HG03095 (cell line): ENCODE measurements at regions not wholly inside any gene's neighbourhood (a gene's known extent, or its start where the extent isn't known, plus 50 kb on each side); places are given as distances from the start of the nearest gene placed in this dataset.
A peak's percentile ranks its signal among the peaks of the same experiment; 100 is the strongest.

Experiments
- ATAC-seq: cut with Tn5 transposase; IDR thresholded peaks from one replicate; pipeline ENCODE4 v1.9.1; 2021; ENCODE audit warnings: moderate library complexity; ENCODE audit not compliant: unreplicated experiment

DNA sequence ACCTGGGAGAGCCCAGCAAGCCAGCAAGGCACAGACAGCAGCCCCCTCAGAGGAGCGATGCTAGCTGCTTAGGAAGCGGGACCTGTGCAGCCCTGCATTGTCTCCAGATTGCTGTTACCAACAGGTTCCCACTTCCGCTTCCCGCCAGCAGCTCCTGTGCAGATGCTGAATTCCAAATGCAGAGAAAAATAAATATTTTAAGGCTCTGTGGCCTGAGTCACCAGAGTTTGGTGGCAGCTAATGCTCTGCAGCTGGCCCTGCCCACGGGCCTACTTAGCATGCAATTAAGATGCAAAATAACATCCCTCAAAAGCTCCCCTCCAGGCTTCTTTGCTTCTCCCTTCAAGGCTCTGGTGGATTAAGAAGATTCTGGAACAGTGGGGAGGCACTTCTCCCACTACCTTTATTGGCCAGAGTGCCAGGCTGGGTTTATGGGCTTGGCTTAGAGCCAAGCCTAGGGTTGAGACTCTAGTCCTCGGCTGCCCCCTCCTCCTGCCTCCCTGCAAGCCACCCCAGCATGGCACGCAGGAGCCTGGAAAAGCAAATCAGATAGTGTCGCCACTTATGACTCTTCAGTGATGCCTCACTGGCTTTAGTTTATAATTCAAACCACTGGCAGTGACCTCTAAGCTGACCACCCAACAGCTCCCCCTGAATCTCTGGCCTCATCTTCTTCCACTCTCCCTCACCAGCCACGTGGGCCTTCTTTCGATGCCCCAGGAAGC is 207.1 kb upstream of the ZC3H12A start:
- ATAC-seq, result no peak

DNA sequence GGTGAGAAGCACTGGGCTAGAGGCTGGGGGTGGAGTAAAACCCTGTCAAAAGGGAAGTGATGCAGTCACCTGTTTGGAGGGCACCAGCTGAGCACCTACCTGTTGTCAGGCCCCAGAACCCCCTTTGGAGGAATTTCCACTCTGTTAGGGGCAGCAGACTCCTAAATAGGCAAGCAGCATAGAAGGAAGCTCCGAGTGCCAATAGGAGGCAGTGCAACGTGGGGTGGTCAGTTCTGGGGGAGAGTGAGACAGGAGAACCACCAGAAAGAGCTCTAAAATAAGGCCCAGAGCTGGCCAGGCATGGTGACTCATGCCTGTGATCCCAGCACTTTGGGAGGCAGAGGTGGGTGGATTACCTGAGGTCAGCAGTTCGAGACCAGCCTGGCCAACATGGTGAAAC is 203.7 kb upstream of the ZC3H12A start:
- no peak for ATAC-seq

DNA sequence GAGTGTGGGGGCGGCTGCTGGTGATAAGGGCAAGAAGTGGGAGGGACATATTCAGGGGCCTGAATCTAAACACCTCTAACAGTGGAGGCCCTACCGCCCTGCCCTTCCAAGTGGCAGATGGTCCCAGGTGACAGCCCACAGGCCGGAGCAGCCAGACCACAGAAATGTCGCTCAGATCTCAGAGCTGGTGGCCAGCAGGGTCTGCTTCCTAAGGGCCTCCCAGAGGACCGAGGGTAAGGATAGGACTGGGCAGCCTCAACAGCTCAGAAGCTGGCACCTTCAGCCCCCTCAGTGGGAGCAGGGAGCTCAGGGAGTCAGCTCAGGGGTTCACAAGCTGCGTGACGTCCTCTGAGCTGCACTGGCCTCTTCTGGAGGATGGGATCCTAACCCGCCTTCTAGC is 201.8 kb upstream of the ZC3H12A start:
- ATAC-seq, result no peak

GRCh38 chr1:37274486-37274885 is 199.9 kb upstream of the ZC3H12A start:
- no peak for ATAC-seq

- no peak for ATAC-seq
Observed at GRCh38 chr1:37274938-37275631, 199.3 kb upstream of the ZC3H12A start.

DNA sequence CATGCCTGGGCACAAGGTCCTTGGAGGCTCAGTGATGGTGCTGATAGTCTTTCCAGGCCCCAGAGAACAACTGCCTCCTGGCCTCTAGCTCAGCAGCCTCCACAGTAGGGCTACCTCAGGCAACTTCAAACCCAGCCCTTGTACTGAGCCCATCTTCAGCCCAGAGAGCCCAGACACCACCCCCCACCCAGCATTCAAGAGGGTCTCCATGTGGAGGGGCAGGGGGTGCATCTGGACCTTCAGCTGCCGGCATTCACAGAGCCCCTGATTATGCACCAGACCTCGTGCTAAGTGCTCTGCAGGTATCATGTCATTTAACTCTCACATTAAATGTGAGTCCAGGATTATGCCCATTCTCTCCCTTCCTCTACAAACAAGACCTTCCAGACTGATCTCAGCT is 197.0 kb upstream of the ZC3H12A start:
- no peak for ATAC-seq

DNA sequence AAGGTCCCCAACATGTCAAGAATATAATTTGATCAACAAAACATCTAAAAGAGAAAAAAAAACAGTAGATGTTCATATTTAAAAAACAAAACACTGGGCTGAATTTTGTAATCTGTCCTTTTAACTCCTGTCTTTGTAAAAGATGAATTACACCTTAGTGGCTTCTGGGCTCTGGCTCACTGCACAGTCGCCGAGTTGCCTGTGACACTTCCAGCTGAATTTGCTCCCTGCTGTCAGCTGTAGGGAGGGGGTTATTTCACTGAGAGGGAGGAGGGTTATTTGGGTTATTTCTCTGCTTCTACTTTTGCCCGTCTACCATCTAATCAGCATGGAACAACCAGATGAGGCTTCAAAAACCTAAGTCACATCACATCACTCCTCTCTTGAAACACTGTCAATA is 193.0 kb upstream of the ZC3H12A start:
- no peak for ATAC-seq

DNA sequence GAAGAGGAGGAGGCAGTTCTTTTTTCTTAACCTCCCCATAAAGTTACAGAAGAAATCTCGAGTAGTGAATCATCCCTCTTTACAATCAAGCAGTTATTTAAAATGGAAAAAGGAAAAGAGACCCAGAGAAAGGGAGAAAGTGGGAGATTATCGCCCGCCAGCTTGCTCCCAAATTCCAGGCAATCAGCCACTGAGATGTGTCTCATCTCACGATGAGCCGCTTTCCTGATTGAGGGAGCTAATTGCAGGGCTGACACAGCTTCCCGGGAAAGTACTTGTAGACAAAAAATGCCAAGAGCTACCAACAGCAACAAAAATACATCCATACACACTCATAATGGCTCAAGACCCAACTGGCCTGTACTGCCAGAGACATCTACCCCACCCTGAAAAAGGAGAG is 191.6 kb upstream of the ZC3H12A start:
- ATAC-seq, result no peak

DNA sequence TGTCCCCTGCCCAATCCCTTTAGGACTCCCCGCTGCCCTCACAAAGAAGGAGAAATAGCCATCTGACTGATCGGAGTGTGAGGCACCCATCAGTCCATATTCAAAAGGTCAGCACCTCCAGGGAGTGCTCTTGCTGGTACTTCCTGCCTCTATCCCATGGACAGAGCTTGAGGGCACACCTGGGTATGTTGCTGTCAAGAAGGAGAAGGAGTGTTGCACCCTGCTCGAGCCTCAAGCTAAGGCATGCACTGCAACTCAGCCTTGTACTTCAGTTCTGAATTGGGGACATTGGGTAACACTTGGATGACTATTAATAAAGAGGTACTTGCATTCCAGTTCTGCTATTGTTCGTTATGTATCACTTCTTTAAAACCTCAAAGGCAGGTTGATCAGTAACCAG is 190.3 kb upstream of the ZC3H12A start:
- no peak for ATAC-seq

DNA sequence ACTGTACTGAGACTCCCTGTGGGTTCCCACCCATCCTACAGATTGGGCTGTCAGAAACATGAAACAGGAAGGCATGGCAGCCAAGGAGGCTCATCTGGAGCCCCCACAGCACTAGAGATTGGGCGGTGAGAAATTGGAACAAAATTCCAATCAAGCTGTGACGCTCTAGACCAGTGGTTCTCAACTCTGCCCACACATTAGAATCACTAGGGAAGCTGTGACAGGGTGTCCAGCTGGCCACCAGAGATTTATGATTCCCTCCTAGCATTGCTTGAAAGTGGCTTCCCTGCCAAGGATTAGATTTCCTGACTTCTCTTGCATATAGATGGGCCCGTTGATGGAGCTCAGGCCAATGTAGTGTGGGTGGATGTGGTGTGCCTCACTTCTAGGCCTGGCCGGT is 187.5 kb upstream of the ZC3H12A start:
- ATAC-seq, result no peak

DNA sequence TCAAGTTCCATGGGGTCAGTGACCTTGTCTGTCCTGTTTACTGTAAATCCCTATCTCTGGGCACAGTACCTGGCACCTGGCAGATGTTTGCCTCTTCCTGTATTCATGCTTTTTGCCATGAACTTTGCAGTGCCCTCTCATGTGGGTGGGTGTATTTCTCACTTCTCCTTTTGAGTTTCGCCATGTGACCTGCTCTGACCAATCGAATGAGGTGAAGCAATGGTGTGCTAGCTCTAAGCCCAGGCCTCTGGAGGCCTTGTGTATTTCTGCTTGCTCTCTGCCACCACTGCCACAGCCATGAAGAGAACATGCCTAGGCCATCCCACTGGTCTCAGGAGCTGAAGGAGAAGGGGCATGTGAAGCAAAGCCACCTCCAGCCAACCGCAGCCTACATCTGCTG is 185.5 kb upstream of the ZC3H12A start:
- peak; percentile 90 for ATAC-seq

- ATAC-seq, result no peak
Observed at GRCh38 chr1:37290718-37291117, 183.7 kb upstream of the ZC3H12A start.

DNA sequence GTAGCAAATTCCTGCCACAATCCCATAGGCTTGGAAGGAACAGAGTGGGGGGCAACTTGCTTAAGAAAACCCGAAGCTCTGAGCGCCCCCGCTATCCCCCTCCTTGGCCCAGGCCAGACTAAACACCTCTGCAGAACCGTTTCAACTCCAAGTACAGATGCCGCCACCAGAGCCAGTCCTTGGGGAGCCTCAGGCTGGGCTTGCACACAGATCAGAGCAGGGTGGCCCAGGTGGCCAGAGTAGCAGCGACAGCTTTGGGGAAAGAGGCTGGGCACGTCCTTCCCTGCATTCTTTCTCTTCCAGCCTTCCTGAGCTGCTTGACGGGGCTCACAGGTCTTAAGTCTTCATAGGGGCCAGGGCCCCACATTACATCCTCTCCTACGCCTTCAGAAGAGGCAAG is 181.6 kb upstream of the ZC3H12A start:
- no peak for ATAC-seq

DNA sequence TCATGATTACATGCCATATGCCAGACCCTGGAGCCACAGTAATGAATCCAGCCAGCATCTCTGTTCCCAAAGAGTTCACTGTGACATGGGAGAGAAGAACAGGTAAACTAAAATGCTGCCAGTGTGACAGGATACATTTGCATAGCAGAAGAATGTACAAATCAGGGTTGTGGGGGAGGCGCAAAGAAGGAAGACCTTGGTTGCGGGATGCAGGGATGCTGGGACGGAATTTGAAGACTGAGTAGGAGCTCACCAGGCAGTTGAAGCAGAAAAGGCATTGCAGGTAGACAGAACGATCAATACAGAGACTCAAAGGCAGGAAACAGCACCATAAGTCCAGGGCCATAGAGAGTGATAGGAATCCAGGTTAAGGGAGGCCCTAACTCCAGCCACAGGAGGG is 180.3 kb upstream of the ZC3H12A start:
- ATAC-seq, result no peak

DNA sequence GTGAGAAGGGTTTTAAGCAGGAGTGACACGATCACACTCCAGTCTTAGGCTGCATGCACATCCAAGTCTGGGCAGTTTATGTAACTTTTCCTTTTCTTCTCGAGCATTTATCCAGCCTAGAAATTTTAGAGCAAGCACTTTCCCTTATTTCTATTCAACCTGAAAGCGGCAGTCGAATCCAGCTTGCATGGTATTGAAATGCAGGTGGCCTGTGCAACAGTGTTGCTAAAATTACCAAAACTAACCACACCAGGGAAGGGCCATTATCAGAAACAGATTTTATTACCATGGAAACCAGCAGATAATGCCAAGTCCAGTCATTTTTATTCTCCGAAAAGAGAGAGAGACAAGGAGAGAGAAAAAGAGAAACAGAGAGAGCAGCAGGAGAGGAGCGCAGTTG is 179.9 kb upstream of the ZC3H12A start:
- ATAC-seq, result no peak

- ATAC-seq, result no peak
Observed at GRCh38 chr1:37298769-37299168, 175.6 kb upstream of the ZC3H12A start.

DNA sequence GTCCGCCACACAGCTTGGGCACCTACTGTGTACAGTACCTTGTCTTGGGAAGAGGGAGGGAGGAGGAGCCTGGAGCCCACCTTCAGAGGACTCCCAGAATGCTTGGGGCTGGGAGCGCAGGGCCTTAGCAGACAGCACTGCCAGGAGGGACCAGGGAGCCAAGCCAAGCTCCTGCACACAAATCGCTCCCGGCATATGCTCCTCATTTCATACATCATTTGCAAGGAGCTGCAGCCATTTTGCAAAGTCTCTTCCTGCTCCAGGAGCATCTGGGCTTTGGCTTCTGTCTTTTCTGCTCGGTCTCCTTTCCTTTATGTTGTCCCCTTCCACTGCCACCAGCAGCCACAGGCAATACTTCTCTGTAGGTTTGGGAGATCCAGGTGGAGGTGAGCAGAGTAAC is 175.2 kb upstream of the ZC3H12A start:
- no peak for ATAC-seq

- ATAC-seq, result no peak
Observed at GRCh38 chr1:37303884-37304574, 170.4 kb upstream of the ZC3H12A start.

- ATAC-seq, result no peak
Observed at GRCh38 chr1:37305108-37305507, 169.3 kb upstream of the ZC3H12A start.

- no peak for ATAC-seq
Observed at GRCh38 chr1:37305841-37306240, 168.5 kb upstream of the ZC3H12A start.

DNA sequence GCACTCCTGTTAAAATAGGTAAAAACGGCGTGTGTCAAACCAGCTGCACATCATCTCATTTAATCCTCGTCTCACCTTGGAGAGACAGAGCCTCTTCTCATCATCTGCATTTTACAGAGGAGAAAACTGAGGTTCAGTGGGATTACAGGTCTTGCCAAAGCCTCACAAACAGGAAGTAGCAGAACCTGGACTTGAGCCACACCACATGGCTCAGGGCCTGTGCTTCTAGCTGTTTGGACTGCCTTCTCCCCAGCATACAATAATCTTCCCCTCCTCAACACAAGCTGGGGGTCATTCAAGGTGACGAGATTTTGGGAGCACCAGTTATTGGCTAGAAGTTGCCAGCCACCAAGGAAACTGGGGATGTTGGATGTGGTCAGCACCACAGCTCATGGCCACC is 167.9 kb upstream of the ZC3H12A start:
- ATAC-seq, result no peak

GRCh38 chr1:37306871-37307270 is 167.5 kb upstream of the ZC3H12A start:
- ATAC-seq, result no peak
